GM10248 (cell line): ENCODE measurements at regions not wholly inside any gene's neighbourhood (a gene's known extent, or its start where the extent isn't known, plus 50 kb on each side); places are given as distances from the start of the nearest gene placed in this dataset.
"Not testable (repeated sequence)": the region's sequence is repeated elsewhere in the genome, so short reads cannot be mapped to it uniquely, and the experiment has no call there.

Experiments used
- CTCF ChIA-PET: fragments of 300-600 bp; sonication (Branson Sonifier 250); formaldehyde crosslinking; extraction: SDS; loops from one replicate; lab custom pipeline; 2021; ENCODE audit warnings: antibody characterized with exemption; lab: Yijun Ruan, JAX
- POLR2A ChIA-PET: fragments of 350-650 bp; sonication (Branson Sonifier 250); formaldehyde crosslinking; extraction: SDS; loops from one replicate; lab custom pipeline; 2020; ENCODE audit warnings: antibody characterized with exemption; lab: Yijun Ruan, JAX
- DNase-seq: peaks from one replicate; pipeline ENCODE4 v3.0.0; 2012; ENCODE audit errors: extremely low spot score
- CTCF ChIP-seq: IDR thresholded peaks from 2 replicates; pipeline ENCODE4 v1.5.1; 2012; ENCODE audit warnings: mild to moderate bottlenecking, low read depth; ENCODE audit errors: extremely low read depth, missing control alignments, control extremely low read depth

GRCh38 chr3:130800829-130801228 is 54.2 kb upstream of the PIK3R4 start:
- TF ChIP-seq CTCF, result no peak
- CTCF ChIA-PET, result interaction anchor here (1.2 kb wide), 1 partner anchor 9 kb away, joined by 3 read pairs; no protein-coding TSS in a partner anchor
- DNase-seq, result no peak
- POLR2A ChIA-PET, result no interaction called here

- TF ChIP-seq CTCF, result no peak
- CTCF ChIA-PET, result interaction anchor here (1.2 to 1.4 kb wide), 2 partner anchors 9 to 39 kb away, joined by 3 read pairs; no protein-coding TSS in a partner anchor
- DNase-seq, result no peak
- POLR2A ChIA-PET, result no interaction called here
Observed at GRCh38 chr3:130801473-130801872, 54.8 kb upstream of the PIK3R4 start.

GRCh38 chr3:130811557-130811956 is 64.9 kb upstream of the PIK3R4 start:
- TF ChIP-seq CTCF, result no peak
- ChIA-PET CTCF (interaction anchor here (0.9 to 1.9 kb wide), 4 partner anchors 15 to 81 kb away, joined by 3 to 5 read pairs (median 4); no protein-coding TSS in a partner anchor), POLR2A (no interaction called here)
- no peak for DNase-seq

GRCh38 chr3:130814691-130815472 is 68.3 kb upstream of the PIK3R4 start:
- DNase-seq, result no peak
- ChIA-PET POLR2A (no interaction called here), CTCF (no interaction called here)
- no peak for TF ChIP-seq CTCF

GRCh38 chr3:130816561-130817445 is 70.2 kb upstream of the PIK3R4 start:
- ChIA-PET CTCF (interaction anchor here (1.3 to 1.6 kb wide), 2 partner anchors 11 to 17 kb away, joined by 3 read pairs; no protein-coding TSS in a partner anchor), POLR2A (no interaction called here)
- no peak for TF ChIP-seq CTCF
- DNase-seq, result no peak

GRCh38 chr3:130818066-130818465 is 71.4 kb upstream of the PIK3R4 start:
- CTCF ChIA-PET, POLR2A ChIA-PET, DNase-seq: not testable (repeated sequence)
